ENCODE measurements at regions not wholly inside any gene's neighbourhood (a gene's known extent, or its start where the extent isn't known, plus 50 kb on each side); places are given as distances from the start of the nearest gene placed in this dataset.

- H3K27me3 Mint-ChIP-seq, result peaks cover 7% of the 10 kb centered on the region
- no peaks in the 10 kb centered on the region for H3K9me3 Mint-ChIP-seq (ENCODE audit: low read depth)
- no peak overlapping the region for H3K4me3 Mint-ChIP-seq
- no peaks in the 10 kb centered on the region for H3K4me1 Mint-ChIP-seq (ENCODE audit: low read depth)
- H3K27ac Mint-ChIP-seq, result no peak overlapping the region
- no peaks in the 10 kb centered on the region for H3K36me3 Mint-ChIP-seq
Measured at GRCh38 chr3:102248981-102249705, 185.7 kb upstream of the ZPLD1 start.

- Mint-ChIP-seq H3K36me3 (no peaks in the 10 kb centered on the region), H3K9me3 (ENCODE audit: low read depth) (no peaks in the 10 kb centered on the region), H3K27me3 (peaks cover 10% of the 10 kb centered on the region), H3K27ac (no peak overlapping the region), H3K4me1 (ENCODE audit: low read depth) (no peaks in the 10 kb centered on the region), H3K4me3 (no peak overlapping the region)
Measured at GRCh38 chr3:102255736-102256135, 179.1 kb upstream of the ZPLD1 start.

GRCh38 chr3:102258666-102259227 lies 176.1 kb upstream of the ZPLD1 start:
- Mint-ChIP-seq H3K4me3 (no peak overlapping the region), H3K27ac (no peak overlapping the region), H3K4me1 (ENCODE audit: low read depth) (no peaks in the 10 kb centered on the region), H3K27me3 (peaks cover 5% of the 10 kb centered on the region), H3K36me3 (no peaks in the 10 kb centered on the region), H3K9me3 (ENCODE audit: low read depth) (no peaks in the 10 kb centered on the region)

- Mint-ChIP-seq H3K9me3 (ENCODE audit: low read depth) (no peaks in the 10 kb centered on the region), H3K4me3 (no peak overlapping the region), H3K27me3 (peaks cover 3% of the 10 kb centered on the region), H3K36me3 (no peaks in the 10 kb centered on the region), H3K27ac (no peak overlapping the region), H3K4me1 (ENCODE audit: low read depth) (no peaks in the 10 kb centered on the region)
Measured at GRCh38 chr3:102259663-102260062, 175.2 kb upstream of the ZPLD1 start.

GRCh38 chr3:102265720-102266119 lies 169.1 kb upstream of the ZPLD1 start:
- no peaks in the 10 kb centered on the region for H3K36me3 Mint-ChIP-seq
- H3K4me3 Mint-ChIP-seq, result no peak overlapping the region
- H3K27ac Mint-ChIP-seq, result no peak overlapping the region
- no peaks in the 10 kb centered on the region for H3K4me1 Mint-ChIP-seq (ENCODE audit: low read depth)
- H3K9me3 Mint-ChIP-seq (ENCODE audit: low read depth), result no peaks in the 10 kb centered on the region
- H3K27me3 Mint-ChIP-seq, result peaks cover 5% of the 10 kb centered on the region

GRCh38 chr3:102269406-102269805 lies 165.4 kb upstream of the ZPLD1 start:
- Mint-ChIP-seq H3K4me1 (ENCODE audit: low read depth) (no peaks in the 10 kb centered on the region), H3K4me3 (no peak overlapping the region), H3K36me3 (no peaks in the 10 kb centered on the region), H3K27ac (no peak overlapping the region), H3K9me3 (ENCODE audit: low read depth) (peaks cover 4% of the 10 kb centered on the region), H3K27me3 (peaks cover 5% of the 10 kb centered on the region)

- H3K36me3 Mint-ChIP-seq, result no peaks in the 10 kb centered on the region
- H3K4me3 Mint-ChIP-seq, result no peak overlapping the region
- peaks cover 11% of the 10 kb centered on the region for H3K27me3 Mint-ChIP-seq
- peaks cover 4% of the 10 kb centered on the region for H3K9me3 Mint-ChIP-seq (ENCODE audit: low read depth)
- no peak overlapping the region for H3K27ac Mint-ChIP-seq
- no peaks in the 10 kb centered on the region for H3K4me1 Mint-ChIP-seq (ENCODE audit: low read depth)
Measured at GRCh38 chr3:102290241-102290640, 144.6 kb upstream of the ZPLD1 start.

- Mint-ChIP-seq H3K36me3 (no peaks in the 10 kb centered on the region), H3K27ac (no peak overlapping the region), H3K27me3 (peaks cover 14% of the 10 kb centered on the region), H3K4me1 (ENCODE audit: low read depth) (no peaks in the 10 kb centered on the region), H3K9me3 (ENCODE audit: low read depth) (no peaks in the 10 kb centered on the region), H3K4me3 (no peak overlapping the region)
Measured at GRCh38 chr3:102295756-102296155, 139.1 kb upstream of the ZPLD1 start.

- H3K27me3 Mint-ChIP-seq, result peaks cover 11% of the 10 kb centered on the region
- H3K4me1 Mint-ChIP-seq (ENCODE audit: low read depth), result no peaks in the 10 kb centered on the region
- H3K36me3 Mint-ChIP-seq, result no peaks in the 10 kb centered on the region
- H3K27ac Mint-ChIP-seq, result no peak overlapping the region
- H3K4me3 Mint-ChIP-seq, result no peak overlapping the region
- no peaks in the 10 kb centered on the region for H3K9me3 Mint-ChIP-seq (ENCODE audit: low read depth)
Measured at GRCh38 chr3:102297072-102297658, 137.7 kb upstream of the ZPLD1 start.

- H3K27ac Mint-ChIP-seq, result no peak overlapping the region
Measured at GRCh38 chr3:102299125-102299877, 135.5 kb upstream of the ZPLD1 start.

GRCh38 chr3:102301155-102301880 lies 133.5 kb upstream of the ZPLD1 start:
- Mint-ChIP-seq H3K4me3 (no peak overlapping the region), H3K36me3 (no peaks in the 10 kb centered on the region), H3K9me3 (ENCODE audit: low read depth) (no peaks in the 10 kb centered on the region), H3K4me1 (ENCODE audit: low read depth) (no peaks in the 10 kb centered on the region), H3K27ac (no peak overlapping the region), H3K27me3 (peaks cover 3% of the 10 kb centered on the region)

More at GRCh38 chr3:102299125-102299877, 135.5 kb upstream of the ZPLD1 start:
- Mint-ChIP-seq H3K36me3 (no peaks in the 10 kb centered on the region), H3K9me3 (ENCODE audit: low read depth) (no peaks in the 10 kb centered on the region), H3K27me3 (peaks cover 3% of the 10 kb centered on the region), H3K4me1 (ENCODE audit: low read depth) (no peaks in the 10 kb centered on the region), H3K4me3 (no peak overlapping the region)

GRCh38 chr3:102302020-102302419 lies 132.8 kb upstream of the ZPLD1 start:
- Mint-ChIP-seq H3K9me3 (ENCODE audit: low read depth) (no peaks in the 10 kb centered on the region), H3K4me3 (no peak overlapping the region), H3K27me3 (peaks cover 3% of the 10 kb centered on the region), H3K27ac (no peak overlapping the region), H3K36me3 (no peaks in the 10 kb centered on the region), H3K4me1 (ENCODE audit: low read depth) (no peaks in the 10 kb centered on the region)

- Mint-ChIP-seq H3K27ac (no peak overlapping the region), H3K9me3 (ENCODE audit: low read depth) (no peaks in the 10 kb centered on the region), H3K27me3 (peaks cover 7% of the 10 kb centered on the region)
Measured at GRCh38 chr3:102304550-102304949, 130.3 kb upstream of the ZPLD1 start.

GRCh38 chr3:102307442-102307841 lies 127.4 kb upstream of the ZPLD1 start:
- Mint-ChIP-seq H3K4me1 (ENCODE audit: low read depth) (no peaks in the 10 kb centered on the region), H3K4me3 (no peak overlapping the region), H3K27ac (no peak overlapping the region), H3K36me3 (no peaks in the 10 kb centered on the region), H3K27me3 (peaks cover 12% of the 10 kb centered on the region), H3K9me3 (ENCODE audit: low read depth) (no peaks in the 10 kb centered on the region)

More at GRCh38 chr3:102304550-102304949, 130.3 kb upstream of the ZPLD1 start:
- no peaks in the 10 kb centered on the region for H3K36me3 Mint-ChIP-seq
- H3K4me1 Mint-ChIP-seq (ENCODE audit: low read depth), result no peaks in the 10 kb centered on the region
- no peak overlapping the region for H3K4me3 Mint-ChIP-seq
